AG04450 (cell line): ENCODE measurements at regions not wholly inside any gene's neighbourhood (a gene's known extent, or its start where the extent isn't known, plus 50 kb on each side); places are given as distances from the start of the nearest gene placed in this dataset.

Experiments used
- CTCF ChIA-PET: fragments of 300-600, 350-600 bp; formaldehyde crosslinking; extraction: SDS; loops from one replicate; lab custom pipeline; 2022; ENCODE audit warnings: antibody characterized with exemption, inconsistent platforms; lab: Charles Lee
- POLR2A ChIA-PET: fragments of 350-600 bp; formaldehyde crosslinking; extraction: SDS; loops from one replicate; lab custom pipeline; 2021; ENCODE audit warnings: antibody characterized with exemption, inconsistent platforms; lab: Yijun Ruan, JAX
- DNase-seq: peaks from one replicate; pipeline ENCODE4 v3.0.0-alpha.2; 2011; ENCODE audit warnings: low read depth, low spot score
- H3K27ac ChIP-seq: one replicate; pipeline ENCODE4 v1.5.1; 2012; ENCODE audit warnings: low read depth, low read length, control low read depth
- H3K27me3 ChIP-seq: one replicate; pipeline ENCODE4 v1.6.0; 2012; ENCODE audit warnings: low read length; ENCODE audit not compliant: control insufficient read depth, insufficient read depth
- H3K4me3 ChIP-seq: 2 replicates; pipeline ENCODE4 v1.5.1; 2011; ENCODE audit warnings: mild to moderate bottlenecking, low read depth, low read length, control low read depth
- H3K9me3 ChIP-seq: 2 replicates; pipeline ENCODE4 v1.5.1; 2012; ENCODE audit warnings: low read length; ENCODE audit not compliant: control insufficient read depth, insufficient read depth
- TF ChIP-seq, protein P1 (sequence below): IDR thresholded peaks from 2 replicates; pipeline ENCODE4 v1.5.1; 2011; ENCODE audit warnings: low read depth, low read length, control low read depth, inconsistent platforms

- peaks cover 3% of the 10 kb centered on the region; the same call in 1 of the 2 replicates for H3K9me3 ChIP-seq
Observed at GRCh38 chr11:43545610-43546009, 134.9 kb upstream of the HSD17B12 start.

GRCh38 chr11:43546561-43547429, 133.7 kb upstream of the HSD17B12 start:
- Histone ChIP-seq H3K4me3 (no peak overlapping the region), H3K9me3 (peaks cover 3% of the 10 kb centered on the region; the same call in 1 of the 2 replicates), H3K27me3 (peaks cover 16% of the 10 kb centered on the region), H3K27ac (no peak overlapping the region)
- DNase-seq, result no peak
- ChIA-PET POLR2A (no interaction called here), CTCF (interaction anchor here (0.5 kb wide), 1 partner anchor 548 kb away, joined by 6 read pairs; no protein-coding TSS in a partner anchor)
- TF ChIP-seq, protein P1, sequence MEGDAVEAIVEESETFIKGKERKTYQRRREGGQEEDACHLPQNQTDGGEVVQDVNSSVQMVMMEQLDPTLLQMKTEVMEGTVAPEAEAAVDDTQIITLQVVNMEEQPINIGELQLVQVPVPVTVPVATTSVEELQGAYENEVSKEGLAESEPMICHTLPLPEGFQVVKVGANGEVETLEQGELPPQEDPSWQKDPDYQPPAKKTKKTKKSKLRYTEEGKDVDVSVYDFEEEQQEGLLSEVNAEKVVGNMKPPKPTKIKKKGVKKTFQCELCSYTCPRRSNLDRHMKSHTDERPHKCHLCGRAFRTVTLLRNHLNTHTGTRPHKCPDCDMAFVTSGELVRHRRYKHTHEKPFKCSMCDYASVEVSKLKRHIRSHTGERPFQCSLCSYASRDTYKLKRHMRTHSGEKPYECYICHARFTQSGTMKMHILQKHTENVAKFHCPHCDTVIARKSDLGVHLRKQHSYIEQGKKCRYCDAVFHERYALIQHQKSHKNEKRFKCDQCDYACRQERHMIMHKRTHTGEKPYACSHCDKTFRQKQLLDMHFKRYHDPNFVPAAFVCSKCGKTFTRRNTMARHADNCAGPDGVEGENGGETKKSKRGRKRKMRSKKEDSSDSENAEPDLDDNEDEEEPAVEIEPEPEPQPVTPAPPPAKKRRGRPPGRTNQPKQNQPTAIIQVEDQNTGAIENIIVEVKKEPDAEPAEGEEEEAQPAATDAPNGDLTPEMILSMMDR, result no peak

More at GRCh38 chr11:43545610-43546009, 134.9 kb upstream of the HSD17B12 start:
- Histone ChIP-seq H3K27ac (no peak overlapping the region), H3K4me3 (no peak overlapping the region), H3K27me3 (peaks cover 16% of the 10 kb centered on the region)
- no peak for DNase-seq
- ChIA-PET POLR2A (no interaction called here), CTCF (no interaction called here)
- TF ChIP-seq, protein P1, result no peak

GRCh38 chr11:43547430-43547831, 133.1 kb upstream of the HSD17B12 start:
- Histone ChIP-seq H3K27me3 (peaks cover 16% of the 10 kb centered on the region), H3K9me3 (peaks cover 3% of the 10 kb centered on the region; the same call in 1 of the 2 replicates), H3K4me3 (peak overlapping the region; percentile 10; the same call in 1 of the 2 replicates), H3K27ac (no peak overlapping the region)
- no peak for DNase-seq
- TF ChIP-seq, protein P1, result no peak
- POLR2A ChIA-PET, result no interaction called here
- CTCF ChIA-PET, result no interaction called here

DNA sequence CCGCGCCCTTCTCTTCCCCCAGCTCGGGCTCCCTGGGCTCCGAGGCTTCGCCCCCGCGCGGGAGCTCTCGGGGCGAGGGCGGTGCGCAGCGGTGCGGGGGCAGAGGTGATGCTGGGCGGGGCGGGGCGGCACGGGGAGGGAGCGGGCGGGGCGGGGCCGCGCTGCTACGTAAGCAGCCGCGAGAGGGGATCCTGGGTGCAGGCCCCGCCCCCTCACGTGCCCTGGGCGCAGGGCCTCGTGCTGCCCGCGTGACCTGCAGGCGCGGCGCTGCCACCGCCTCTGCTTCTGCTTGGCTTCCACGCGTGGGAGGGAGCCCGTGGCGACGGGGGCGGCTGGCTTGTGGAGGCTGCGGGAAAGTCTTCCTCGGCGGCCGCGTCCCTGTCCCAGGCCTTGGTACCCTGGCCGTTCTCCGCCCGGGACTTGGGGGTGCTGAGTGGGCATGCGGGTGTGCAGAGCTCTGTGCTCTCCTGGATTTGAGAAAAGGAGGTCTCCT, 132.6 kb upstream of the HSD17B12 start:
- H3K27ac ChIP-seq, result no peak overlapping the region
- H3K9me3 ChIP-seq, result peaks cover 3% of the 10 kb centered on the region; the same call in 1 of the 2 replicates
- TF ChIP-seq, protein P1, result no peak
- no peak overlapping the region for H3K4me3 ChIP-seq
- peaks cover 16% of the 10 kb centered on the region for H3K27me3 ChIP-seq
- ChIA-PET CTCF (no interaction called here), POLR2A (no interaction called here)
- no peak for DNase-seq

GRCh38 chr11:43548916-43549315, 131.6 kb upstream of the HSD17B12 start:
- Histone ChIP-seq H3K27me3 (peaks cover 24% of the 10 kb centered on the region), H3K27ac (no peak overlapping the region), H3K4me3 (no peak overlapping the region), H3K9me3 (peaks cover 3% of the 10 kb centered on the region; the same call in 1 of the 2 replicates)
- CTCF ChIA-PET, result interaction anchor here (0.7 kb wide), 1 partner anchor 18 kb away, joined by 3 read pairs; no protein-coding TSS in a partner anchor
- DNase-seq, result no peak
- POLR2A ChIA-PET, result no interaction called here
- TF ChIP-seq, protein P1, result no peak
